HepG2 (cell line): ENCODE measurements at regions not wholly inside any gene's neighbourhood (a gene's known extent, or its start where the extent isn't known, plus 50 kb on each side); places are given as distances from the start of the nearest gene placed in this dataset.
"Not testable (repeated sequence)": the region's sequence is repeated elsewhere in the genome, so short reads cannot be mapped to it uniquely, and the experiment has no call there.

Experiments
- ATAC-seq: fragments of 200-7000 bp; cut with Tn5 transposase; 3 replicates; pipeline ENCODE4 v1.9.1; 2020; ENCODE audit warnings: mild to moderate bottlenecking, moderate library complexity
- BruUV-seq: library from RNA; stranded (reverse); fragments of 400-500 nt; replicated peaks from 2 replicates; lab custom pipeline; 2021; lab: Mats Ljungman, UMichigan
- CTCF ChIA-PET: fragments of 300-600 bp; formaldehyde crosslinking; extraction: SDS; loops from one replicate; lab custom pipeline; 2021; ENCODE audit warnings: low total read pairs, inconsistent platforms, low intra/inter-chr PET ratio; lab: Yijun Ruan, JAX
- POLR2A ChIA-PET: fragments of 350-600 bp; sonication (Branson Sonifier 250); formaldehyde crosslinking; loops from one replicate; lab custom pipeline; 2020; ENCODE audit warnings: antibody characterized with exemption, inconsistent platforms; lab: Yijun Ruan, JAX
- DNase-seq: peaks from one replicate; pipeline ENCODE4 v3.0.0-alpha.2; 2015; ENCODE audit warnings: low spot score
- FAIRE-seq: peaks from 3 replicates; lab custom pipeline; 2011; peaks lifted over from hg19 to GRCh38; lab: Jason Lieb, UNC
- H2AFZ ChIP-seq: one replicate; pipeline ENCODE4 v1.6.1; 2011; ENCODE audit warnings: low read length, inconsistent platforms
- H3K27ac ChIP-seq: fragments of 300-600 bp; 3 replicates; pipeline ENCODE4 v1.8.0; 2011; ENCODE audit warnings: mixed run types, mild to moderate bottlenecking, mixed read lengths, low read length, inconsistent platforms; ENCODE audit not compliant: insufficient read depth; ENCODE audit errors: extremely low read length
- H3K27me3 ChIP-seq, 2 experiments: fragments of 200-600 bp in 1 of 2; 2 replicates in 1 of 2; 3 replicates in 1 of 2; pipeline versions ENCODE4 v1.6.0 to v1.8.0; 2011; ENCODE audit warnings: low read length in 2 of 2, mild to moderate bottlenecking in 2 of 2, moderate library complexity in 2 of 2, inconsistent platforms in 1 of 2; ENCODE audit not compliant: insufficient read depth in 2 of 2, control insufficient read depth in 1 of 2
- H3K36me3 ChIP-seq, 2 experiments: fragments of 200-600 bp in 1 of 2; replicated peaks in 1 of 2; 2 replicates in 1 of 2; 3 replicates in 1 of 2; pipeline versions ENCODE4 v1.5.1 to v1.8.0; 2011; ENCODE audit warnings: low read length in 2 of 2, inconsistent platforms in 1 of 2; ENCODE audit not compliant: insufficient read depth in 2 of 2, control insufficient read depth in 1 of 2
- H3K4me1 ChIP-seq: 2 replicates; pipeline ENCODE4 v1.5.1; 2012; ENCODE audit warnings: low read length, inconsistent platforms; ENCODE audit not compliant: insufficient read depth
- H3K4me2 ChIP-seq: 2 replicates; pipeline ENCODE4 v1.6.0; 2011; ENCODE audit warnings: low read depth, low read length, inconsistent platforms
- H3K4me3 ChIP-seq, 3 experiments: fragments of 200-600 bp in 1 of 3; sonication (generic), shearing (Covaris generic) in 1 of 3; replicated peaks in 1 of 3; 2 replicates each; pipeline ENCODE4 v1.5.1; 2011 to 2016; ENCODE audit warnings: low read length in 3 of 3, inconsistent platforms in 2 of 3, low read depth in 2 of 3, mild to moderate bottlenecking in 2 of 3, control low read depth in 1 of 3, mixed read lengths in 1 of 3; ENCODE audit not compliant: insufficient read depth in 1 of 3
- H3K79me2 ChIP-seq: one replicate; pipeline ENCODE4 v1.6.1; 2011; ENCODE audit warnings: low read length, inconsistent platforms; ENCODE audit not compliant: insufficient read depth
- H3K9ac ChIP-seq: 2 replicates; pipeline ENCODE4 v1.6.0; 2011; ENCODE audit warnings: mild to moderate bottlenecking, low read depth, low read length, inconsistent platforms; ENCODE audit not compliant: insufficient read depth
- H3K9me3 ChIP-seq: 2 replicates; pipeline ENCODE4 v1.5.1; 2012; ENCODE audit warnings: mild to moderate bottlenecking, low read length
- H4K20me1 ChIP-seq: 2 replicates; pipeline ENCODE4 v1.6.0; 2011; ENCODE audit warnings: inconsistent platforms, mild to moderate bottlenecking, low read length, moderate library complexity; ENCODE audit not compliant: insufficient read depth
- CHD4 ChIP-seq: fragments of 200-600 bp; sonication (generic); IDR thresholded peaks from 2 replicates; pipeline ENCODE4 v1.7.0; 2017; ENCODE audit warnings: mild to moderate bottlenecking, low read length, borderline replicate concordance
- HMG20B ChIP-seq: conservative IDR thresholded peaks from 2 replicates; pipeline ENCODE4 v1.6.1; 2016; ENCODE audit warnings: missing genetic modification reagents, missing compliant biosample characterization
- JARID2 ChIP-seq: sonication (generic); formaldehyde crosslinking; IDR thresholded peaks from 2 replicates; pipeline ENCODE4 v1.8.1; 2023; ENCODE audit warnings: missing genetic modification reagents, inconsistent platforms; ENCODE audit not compliant: insufficient replicate concordance
- MIXL1 ChIP-seq: IDR thresholded peaks from 2 replicates; pipeline ENCODE4 v1.6.1; 2016
- PHB2 ChIP-seq: fragments of 450-650 bp; IDR thresholded peaks from 2 replicates; pipeline ENCODE4 v1.6.1; 2018; ENCODE audit not compliant: partially characterized antibody
- SNRNP70 ChIP-seq: fragments of 200-400 bp; formaldehyde crosslinking; IDR thresholded peaks from 2 replicates; pipeline ENCODE4 v1.6.1; 2017; ENCODE audit warnings: mild to moderate bottlenecking, low read depth, low read length, moderate library complexity
- SRSF1 ChIP-seq: fragments of 200-400 bp; formaldehyde crosslinking; optimal IDR thresholded peaks from 2 replicates; pipeline ENCODE3; 2017; ENCODE audit warnings: mild to moderate bottlenecking, low read depth, low read length, moderate library complexity
- TMF1 ChIP-seq: sonication (generic); formaldehyde crosslinking; IDR thresholded peaks from 2 replicates; pipeline ENCODE4 v1.8.1; 2022; ENCODE audit warnings: low read depth, missing genetic modification reagents
- TRIM22 ChIP-seq: fragments of 450-650 bp; IDR thresholded peaks from 2 replicates; pipeline ENCODE4 v1.6.1; 2017
- U2AF1 ChIP-seq: fragments of 200-400 bp; formaldehyde crosslinking; optimal IDR thresholded peaks from 2 replicates; pipeline ENCODE3; 2017; ENCODE audit warnings: mild to moderate bottlenecking, low read depth, low read length
- ZNF234 ChIP-seq: sonication (generic); formaldehyde crosslinking; conservative IDR thresholded peaks from 2 replicates; pipeline ENCODE4 v1.5.1; 2020; ENCODE audit warnings: mild to moderate bottlenecking, missing genetic modification reagents
- ZNF276 ChIP-seq: sonication (generic); formaldehyde crosslinking; IDR thresholded peaks from 2 replicates; pipeline ENCODE4 v1.4.0; 2020; ENCODE audit warnings: mild to moderate bottlenecking, low read depth, missing genetic modification reagents
- ZNF468 ChIP-seq: sonication (generic); formaldehyde crosslinking; IDR thresholded peaks from 2 replicates; pipeline ENCODE4 v1.8.0; 2022; ENCODE audit warnings: mild to moderate bottlenecking, moderate library complexity, missing genetic modification reagents
- WGBS: methylation state at CpG from one replicate; pipeline ENCODE4 v1.1.6; 2017; ENCODE audit warnings: low lambda C conversion rate; 5-methylcytosine and 5-hydroxymethylcytosine counted together
- in situ Hi-C: cut with HindIII; loops from 2 replicates; pipeline ENCODE4 v1.10.0; 2017; ENCODE audit warnings: low pct_unique_long_range_greater_than_20kb; ENCODE audit not compliant: extremely low pct_ligation_motif_present
- intact Hi-C: fragments of 100-400 bp; cut with micrococcal nuclease; formaldehyde crosslinking; loops from one replicate; pipeline ENCODE4 v1.10.0; 2022; ENCODE audit not compliant: unreplicated experiment
- TF ChIP-seq, protein P1 (sequence below): IDR thresholded peaks from 2 replicates; pipeline ENCODE4 v1.6.1; 2016; ENCODE audit warnings: low read depth, borderline replicate concordance

- H3K36me3 ChIP-seq, result no peaks in the 10 kb centered on the region
- no peaks in the 10 kb centered on the region for H3K9me3 ChIP-seq
- no peak overlapping the region for H2AFZ ChIP-seq
- TF ChIP-seq PHB2 (no peak), ZNF276 (CRISPR knock-in tag) (no peak), CHD4 (no peak), HMG20B (no peak), JARID2 (CRISPR knock-in tag) (no peak), TRIM22 (no peak), TMF1 (no peak), ZNF234 (CRISPR knock-in tag) (no peak), SNRNP70 (no peak), ZNF468 (CRISPR knock-in tag) (no peak), SRSF1 (no peak), U2AF1 (no peak), MIXL1 (CRISPR knock-in tag) (no peak)
- TF ChIP-seq, protein P1, sequence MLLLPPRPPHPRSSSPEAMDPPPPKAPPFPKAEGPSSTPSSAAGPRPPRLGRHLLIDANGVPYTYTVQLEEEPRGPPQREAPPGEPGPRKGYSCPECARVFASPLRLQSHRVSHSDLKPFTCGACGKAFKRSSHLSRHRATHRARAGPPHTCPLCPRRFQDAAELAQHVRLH (CRISPR knock-in tag), result no peak
- H3K27ac ChIP-seq, result no peak overlapping the region
- no peaks in the 10 kb centered on the region for H3K27me3 ChIP-seq
- intact Hi-C loops, result no loop called here
- DNase-seq, result no peak
- no peak for ATAC-seq
- ChIA-PET CTCF (no interaction called here), POLR2A (no interaction called here)
- no peak for FAIRE-seq
- WGBS, result 35% methylated on average over 2 of the region's 2 CpGs
- in situ Hi-C loops, result no loop called here
- no peak overlapping the region for H3K9ac ChIP-seq
- H3K4me2 ChIP-seq, result no peak overlapping the region
- H4K20me1 ChIP-seq, result no peaks in the 10 kb centered on the region
- H3K4me1 ChIP-seq, result no peaks in the 10 kb centered on the region
- H3K4me3 ChIP-seq, result no peak overlapping the region
- no TSS peak for BruUV-seq
- H3K79me2 ChIP-seq, result no peaks in the 10 kb centered on the region
These were observed 1664.5 kb downstream of the EFNA5 start for GRCh38 chr5:106006242-106006641.

DNA sequence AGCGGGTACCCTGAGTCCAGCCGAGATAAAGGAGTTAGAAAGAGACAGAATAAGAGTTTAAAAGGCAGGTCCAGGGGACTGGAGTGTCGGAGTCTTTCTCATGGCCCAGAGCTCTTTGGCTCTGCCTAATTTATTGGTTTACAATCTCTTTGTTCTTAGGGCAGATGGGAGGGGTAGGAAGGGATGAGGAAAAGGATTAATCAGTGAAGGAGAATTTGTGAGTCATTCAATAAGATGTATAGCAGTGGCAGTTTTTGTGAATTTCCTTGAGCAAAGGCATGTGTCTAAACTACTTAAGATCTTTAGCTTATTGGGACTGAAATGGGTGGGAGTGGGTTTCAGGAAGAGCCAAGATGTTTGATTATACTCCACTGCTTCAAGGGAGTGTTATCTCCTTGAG is 1671.7 kb downstream of the EFNA5 start:
- H3K27me3 ChIP-seq, H3K9me3 ChIP-seq, H2AFZ ChIP-seq, intact Hi-C loops, FAIRE-seq, H3K27ac ChIP-seq, H3K36me3 ChIP-seq, H3K4me1 ChIP-seq, DNase-seq, H4K20me1 ChIP-seq, ATAC-seq, CTCF ChIA-PET, in situ Hi-C loops, H3K9ac ChIP-seq, POLR2A ChIA-PET, H3K4me3 ChIP-seq, BruUV-seq, H3K79me2 ChIP-seq, H3K4me2 ChIP-seq: not testable (repeated sequence)
- 0% methylated on average over 3 of the region's 3 CpGs for WGBS
